ENCODE measurements at regions not wholly inside any gene's neighbourhood (a gene's known extent, or its start where the extent isn't known, plus 50 kb on each side); places are given as distances from the start of the nearest gene placed in this dataset.
"Not testable (repeated sequence)": the region's sequence is repeated elsewhere in the genome, so short reads cannot be mapped to it uniquely, and the experiment has no call there.

GRCh38 chr2:241965931-241966412, 96.4 kb downstream of the RTP5 start:
- H3K36me3 ChIP-seq (ENCODE audit: control insufficient read depth in 2 of 3, insufficient read depth in 3 of 3, low read length in 3 of 3), result peaks cover 0 to 12% (median 0%) of the 10 kb centered on the region in 3 experiments
- peaks cover 8% of the 10 kb centered on the region in 2 donors for H3K4me1 ChIP-seq (ENCODE audit: control insufficient read depth in 2 of 2, insufficient read depth in 2 of 2, low read length in 2 of 2)
- intact Hi-C loops (cut with micrococcal nuclease), result loop anchor here in 1 of 2 donors (1.0 to 5.0 kb wide), 4 partner anchors 19 to 121 kb away; no protein-coding TSS in a partner anchor
- H3K27ac Mint-ChIP-seq, result peak overlapping the region in 8 of 9 donors; percentile 38 to 89 (median 82)
- H3K27me3 ChIP-seq (ENCODE audit: control insufficient read depth in 2 of 2, insufficient read depth in 2 of 2, low read length in 2 of 2), result no peaks in the 10 kb centered on the region
- no peaks in the 10 kb centered on the region for H3K9me3 ChIP-seq (ENCODE audit: control insufficient read depth in 2 of 3, low read length in 3 of 3)
- peak overlapping the region; percentile 20 to 80 (median 73) for H3K4me3 Mint-ChIP-seq
- DNase-seq, result peak in 7 of 9 donors; percentile 9 to 57 (median 26)
- H3K4me1 Mint-ChIP-seq, result peaks cover 10 to 29% (median 21%) of the 10 kb centered on the region in 7 donors
- ATAC-seq, result peak; percentile 82
- ChIA-PET CTCF (no interaction called here), POLR2A (interaction anchor here (1.2 kb wide), 1 partner anchor 19 kb away, joined by 4 read pairs; no protein-coding TSS in a partner anchor)
- no peak overlapping the region for H3K27ac ChIP-seq (ENCODE audit: low read depth, low read length)
- no peaks in the 10 kb centered on the region for H3K27me3 Mint-ChIP-seq
- peaks cover 0 to 20% (median 13%) of the 10 kb centered on the region in 5 donors for H3K36me3 Mint-ChIP-seq
- no peak overlapping the region for H3K4me3 ChIP-seq (ENCODE audit: low read length)
- H3K9me3 Mint-ChIP-seq, result peaks cover 0 to 9% (median 0%) of the 10 kb centered on the region in 11 donors

DNA sequence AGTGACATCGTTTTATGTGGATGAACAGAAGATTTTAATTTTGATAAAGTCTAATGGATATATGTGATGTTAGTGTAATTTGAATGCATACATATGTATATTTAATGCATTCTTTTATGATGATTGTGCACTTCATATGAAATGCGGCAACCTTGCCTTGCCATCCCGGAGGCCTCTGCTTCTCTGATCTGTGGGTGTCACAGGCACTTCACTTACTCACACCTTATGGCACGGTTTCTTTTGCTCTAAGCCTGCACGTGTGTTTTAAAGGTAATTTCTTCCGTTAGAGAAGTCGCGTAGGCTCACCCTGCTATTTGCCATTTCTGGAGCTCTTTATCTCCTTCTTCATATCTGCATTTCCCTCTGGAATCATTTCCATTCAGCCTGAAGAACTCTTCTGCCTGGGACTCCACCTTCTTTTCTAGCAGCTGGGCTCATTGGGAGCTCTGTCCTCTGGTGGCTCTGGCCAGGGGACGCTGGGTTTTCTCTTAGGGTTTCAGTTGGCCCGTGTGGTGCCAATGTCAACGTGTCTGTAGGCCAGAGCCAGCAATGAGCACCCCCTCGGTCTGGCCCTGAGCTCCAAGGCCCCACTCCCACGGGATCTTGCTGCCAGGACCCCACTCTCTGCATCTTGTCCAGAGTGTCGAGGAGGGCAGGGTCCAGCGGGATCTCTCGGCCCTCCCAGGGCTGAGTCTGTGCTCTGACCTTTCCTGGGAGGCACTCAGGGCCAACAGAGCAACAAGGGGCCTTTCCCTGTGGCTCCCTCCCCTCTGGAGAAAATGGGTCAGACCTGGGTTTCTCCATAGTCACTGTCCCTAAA, 97.3 kb downstream of the RTP5 start:
- H3K9me3 Mint-ChIP-seq, result peaks cover 0 to 9% (median 0%) of the 10 kb centered on the region in 11 donors
- peaks cover 10 to 29% (median 21%) of the 10 kb centered on the region in 7 donors for H3K4me1 Mint-ChIP-seq
- H3K27me3 Mint-ChIP-seq, result no peaks in the 10 kb centered on the region
- H3K27ac ChIP-seq (ENCODE audit: low read depth, low read length), result no peak overlapping the region
- no peaks in the 10 kb centered on the region for H3K27me3 ChIP-seq (ENCODE audit: control insufficient read depth in 2 of 2, insufficient read depth in 2 of 2, low read length in 2 of 2)
- no peak overlapping the region for H3K4me3 ChIP-seq (ENCODE audit: low read length)
- no peak for ATAC-seq
- peak overlapping the region; percentile 38 to 89 (median 79) for H3K27ac Mint-ChIP-seq
- DNase-seq, result no peak
- peak overlapping the region in 9 of 10 donors; percentile 38 to 80 (median 74) for H3K4me3 Mint-ChIP-seq
- H3K36me3 Mint-ChIP-seq, result peaks cover 0 to 24% (median 16%) of the 10 kb centered on the region in 5 donors
- H3K4me1 ChIP-seq (ENCODE audit: control insufficient read depth in 2 of 2, insufficient read depth in 2 of 2, low read length in 2 of 2), result peaks cover 8% of the 10 kb centered on the region in 2 donors
- H3K9me3 ChIP-seq (ENCODE audit: control insufficient read depth in 2 of 3, low read length in 3 of 3), result no peaks in the 10 kb centered on the region
- intact Hi-C loops (cut with micrococcal nuclease), result loop anchor here in 1 of 2 donors (1.0 to 5.0 kb wide), 4 partner anchors 18 to 120 kb away; no protein-coding TSS in a partner anchor
- H3K36me3 ChIP-seq (ENCODE audit: control insufficient read depth in 2 of 3, insufficient read depth in 3 of 3, low read length in 3 of 3), result peaks cover 0 to 19% (median 0%) of the 10 kb centered on the region in 3 experiments
- ChIA-PET CTCF (no interaction called here), POLR2A (interaction anchor here (1.2 kb wide), 1 partner anchor 18 kb away, joined by 4 read pairs; no protein-coding TSS in a partner anchor)

DNA sequence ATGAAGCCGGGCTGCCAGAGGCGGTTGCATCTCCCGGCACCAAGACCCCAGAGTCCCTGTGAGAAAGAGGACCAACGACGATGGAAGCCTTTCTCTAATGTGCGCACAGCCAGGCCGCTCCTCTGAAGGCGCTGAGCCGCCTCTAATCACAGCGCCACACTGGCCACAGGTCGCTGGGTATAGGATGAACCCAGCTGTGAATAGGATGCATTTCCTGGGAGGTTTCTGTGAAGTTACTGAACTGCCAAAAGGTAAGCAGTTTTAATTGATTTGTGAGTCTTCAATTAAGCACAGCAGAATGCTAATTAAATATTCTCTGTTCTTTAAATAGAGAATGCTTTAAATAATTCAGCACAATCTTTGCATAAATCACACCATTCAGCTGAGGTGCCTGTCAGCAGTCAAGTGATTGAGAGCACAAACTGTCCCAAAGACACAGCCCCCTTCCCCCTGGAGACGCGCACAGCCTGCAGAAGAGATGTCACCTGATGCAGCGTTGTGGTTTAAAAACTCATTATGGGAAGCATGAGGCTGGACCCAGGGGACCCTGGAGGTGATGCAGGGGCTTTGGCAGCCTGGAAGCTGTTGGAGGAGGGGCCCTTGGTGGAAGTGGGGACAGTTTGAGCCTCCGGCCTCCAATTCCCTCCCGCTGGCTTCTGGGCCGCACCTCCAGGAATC, 98.1 kb downstream of the RTP5 start:
- ATAC-seq (no peak), DNase-seq (no peak)
- H3K9me3 Mint-ChIP-seq, result peaks cover 0 to 9% (median 0%) of the 10 kb centered on the region in 11 donors
- peak overlapping the region in 1 of 9 donors; percentile 5 for H3K27ac Mint-ChIP-seq
- H3K36me3 ChIP-seq (ENCODE audit: control insufficient read depth in 2 of 3, insufficient read depth in 3 of 3, low read length in 3 of 3), result peaks cover 0 to 26% (median 0%) of the 10 kb centered on the region in 3 experiments
- POLR2A ChIA-PET, result no interaction called here
- no peaks in the 10 kb centered on the region for H3K9me3 ChIP-seq (ENCODE audit: control insufficient read depth in 2 of 3, low read length in 3 of 3)
- no peak overlapping the region for H3K4me3 Mint-ChIP-seq
- CTCF ChIA-PET, result no interaction called here
- H3K36me3 Mint-ChIP-seq, result peaks cover 0 to 28% (median 21%) of the 10 kb centered on the region in 5 donors
- H3K4me1 ChIP-seq (ENCODE audit: control insufficient read depth in 2 of 2, insufficient read depth in 2 of 2, low read length in 2 of 2), result peaks cover 8% of the 10 kb centered on the region in 2 donors
- intact Hi-C loops (cut with micrococcal nuclease), result loop anchor here in 1 of 2 donors (2.0 to 5.0 kb wide), 3 partner anchors 17 to 120 kb away; no protein-coding TSS in a partner anchor
- no peaks in the 10 kb centered on the region for H3K27me3 ChIP-seq (ENCODE audit: control insufficient read depth in 2 of 2, insufficient read depth in 2 of 2, low read length in 2 of 2)
- H3K27me3 Mint-ChIP-seq, result no peaks in the 10 kb centered on the region
- no peak overlapping the region for H3K27ac ChIP-seq (ENCODE audit: low read depth, low read length)
- no peak overlapping the region for H3K4me3 ChIP-seq (ENCODE audit: low read length)
- peaks cover 10 to 26% (median 20%) of the 10 kb centered on the region in 7 donors for H3K4me1 Mint-ChIP-seq

DNA sequence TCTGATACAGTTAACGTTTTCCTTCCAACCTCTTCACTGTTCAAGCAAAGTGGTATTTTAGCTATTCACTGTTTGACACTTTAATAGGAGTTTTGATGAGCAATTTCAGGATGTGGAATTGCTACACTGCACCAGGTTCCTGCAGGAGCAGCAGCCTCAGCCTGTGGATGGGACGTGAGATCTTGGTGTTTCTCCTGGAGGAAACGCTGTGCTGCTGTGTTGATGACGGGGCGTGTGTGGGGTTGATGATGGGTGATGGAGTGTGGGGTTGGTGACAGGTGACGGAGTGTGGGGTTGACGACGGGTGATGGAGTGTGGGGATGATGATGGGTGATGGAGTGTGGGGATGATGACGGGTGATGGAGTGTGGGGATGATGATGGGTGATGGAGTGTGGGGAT, 98.9 kb downstream of the RTP5 start:
- POLR2A ChIA-PET, result no interaction called here
- no peaks in the 10 kb centered on the region for H3K9me3 ChIP-seq (ENCODE audit: control insufficient read depth in 2 of 3, low read length in 3 of 3)
- peaks cover 0 to 34% (median 0%) of the 10 kb centered on the region in 3 experiments for H3K36me3 ChIP-seq (ENCODE audit: control insufficient read depth in 2 of 3, insufficient read depth in 3 of 3, low read length in 3 of 3)
- H3K27ac ChIP-seq (ENCODE audit: low read depth, low read length), result no peak overlapping the region
- Mint-ChIP-seq H3K27me3 (no peaks in the 10 kb centered on the region), H3K4me3 (no peak overlapping the region), H3K4me1 (peaks cover 10 to 26% (median 20%) of the 10 kb centered on the region in 7 donors), H3K36me3 (peaks cover 5 to 37% (median 28%) of the 10 kb centered on the region in 5 donors), H3K9me3 (peaks cover 0 to 9% (median 0%) of the 10 kb centered on the region in 11 donors), H3K27ac (no peak overlapping the region)
- peaks cover 8% of the 10 kb centered on the region in 2 donors for H3K4me1 ChIP-seq (ENCODE audit: control insufficient read depth in 2 of 2, insufficient read depth in 2 of 2, low read length in 2 of 2)
- intact Hi-C loops (cut with micrococcal nuclease), result loop anchor here in 1 of 2 donors (5.0 kb wide), 1 partner anchor 119 kb away; no protein-coding TSS in a partner anchor
- DNase-seq, result no peak
- H3K27me3 ChIP-seq (ENCODE audit: control insufficient read depth in 2 of 2, insufficient read depth in 2 of 2, low read length in 2 of 2), result no peaks in the 10 kb centered on the region
- CTCF ChIA-PET, result no interaction called here
- H3K4me3 ChIP-seq (ENCODE audit: low read length), result no peak overlapping the region
- ATAC-seq, result no peak

DNA sequence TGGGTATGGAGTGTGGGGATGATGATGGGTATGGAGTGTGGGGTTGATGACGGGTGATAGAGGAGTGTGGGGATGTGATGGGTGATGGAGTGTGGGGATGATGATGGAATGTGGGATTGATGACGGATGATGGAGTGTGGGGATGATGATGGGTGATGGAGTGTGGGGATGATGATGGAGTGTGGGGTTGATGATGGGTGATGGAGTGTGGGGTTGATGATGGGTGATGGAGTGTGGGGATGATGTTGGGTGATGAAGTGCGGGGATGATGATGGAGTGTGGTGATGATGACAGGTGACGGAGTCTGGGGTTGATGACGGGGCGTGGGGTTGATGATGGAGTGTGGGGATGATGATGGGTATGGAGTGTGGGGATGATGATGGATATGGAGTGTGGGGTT, 99.7 kb downstream of the RTP5 start:
- H3K9me3 ChIP-seq (ENCODE audit: control insufficient read depth in 2 of 3, low read length in 3 of 3); POLR2A ChIA-PET; H3K4me1 ChIP-seq (ENCODE audit: control insufficient read depth in 2 of 2, insufficient read depth in 2 of 2, low read length in 2 of 2); H3K27me3 Mint-ChIP-seq; H3K9me3 Mint-ChIP-seq; H3K4me3 ChIP-seq (ENCODE audit: low read length); DNase-seq; CTCF ChIA-PET; H3K27ac Mint-ChIP-seq; H3K27me3 ChIP-seq (ENCODE audit: control insufficient read depth in 2 of 2, insufficient read depth in 2 of 2, low read length in 2 of 2); H3K27ac ChIP-seq (ENCODE audit: low read depth, low read length); ATAC-seq; H3K4me3 Mint-ChIP-seq: not testable (repeated sequence)
- H3K36me3 Mint-ChIP-seq, result peaks cover 5 to 38% (median 29%) of the 10 kb centered on the region in 5 donors
- H3K36me3 ChIP-seq (ENCODE audit: control insufficient read depth in 2 of 3, insufficient read depth in 3 of 3, low read length in 3 of 3), result peaks cover 0 to 42% (median 0%) of the 10 kb centered on the region in 3 experiments
- H3K4me1 Mint-ChIP-seq, result peaks cover 10 to 21% (median 20%) of the 10 kb centered on the region in 7 donors
- intact Hi-C loops (cut with micrococcal nuclease), result loop anchor here in 1 of 2 donors (5.0 kb wide), 1 partner anchor 118 kb away; no protein-coding TSS in a partner anchor

DNA sequence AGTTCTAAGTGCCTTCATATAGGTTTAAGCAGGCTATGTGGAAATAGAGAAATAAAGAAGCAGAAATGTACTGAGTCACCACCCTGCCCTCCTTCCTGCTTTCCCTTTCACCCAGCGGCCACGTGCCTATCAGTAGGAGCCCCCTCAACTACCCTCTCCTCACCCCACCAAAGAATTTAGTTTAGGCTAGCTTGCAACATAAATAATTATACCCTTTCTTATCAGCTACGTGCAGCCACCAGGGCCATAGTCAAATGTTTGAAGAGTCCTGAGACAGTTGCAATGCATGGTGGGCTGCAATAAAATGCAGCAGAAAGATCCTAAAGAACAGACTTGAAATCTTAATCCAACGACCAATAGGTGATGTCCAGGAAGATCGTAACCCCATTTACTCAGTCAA, 101.2 kb downstream of the RTP5 start:
- POLR2A ChIA-PET, result no interaction called here
- H3K4me3 ChIP-seq (ENCODE audit: low read length), result no peak overlapping the region
- H3K4me3 Mint-ChIP-seq, result no peak overlapping the region
- H3K9me3 ChIP-seq (ENCODE audit: control insufficient read depth in 2 of 3, low read length in 3 of 3), result no peaks in the 10 kb centered on the region
- no peaks in the 10 kb centered on the region for H3K27me3 ChIP-seq (ENCODE audit: control insufficient read depth in 2 of 2, insufficient read depth in 2 of 2, low read length in 2 of 2)
- no peak for DNase-seq
- H3K4me1 Mint-ChIP-seq, result peaks cover 5 to 14% (median 13%) of the 10 kb centered on the region in 7 donors
- H3K36me3 ChIP-seq (ENCODE audit: control insufficient read depth in 2 of 3, insufficient read depth in 3 of 3, low read length in 3 of 3), result peaks cover 0 to 51% (median 0%) of the 10 kb centered on the region in 3 experiments
- H3K9me3 Mint-ChIP-seq, result peaks cover 0 to 9% (median 0%) of the 10 kb centered on the region in 11 donors
- peaks cover 2 to 7% of the 10 kb centered on the region in 2 donors for H3K4me1 ChIP-seq (ENCODE audit: control insufficient read depth in 2 of 2, insufficient read depth in 2 of 2, low read length in 2 of 2)
- CTCF ChIA-PET, result no interaction called here
- H3K36me3 Mint-ChIP-seq, result peaks cover 5 to 46% (median 29%) of the 10 kb centered on the region in 5 donors
- H3K27me3 Mint-ChIP-seq, result no peaks in the 10 kb centered on the region
- intact Hi-C loops (cut with micrococcal nuclease), result no loop called here
- peak overlapping the region in 1 of 9 donors; percentile 76 for H3K27ac Mint-ChIP-seq
- no peak for ATAC-seq
- H3K27ac ChIP-seq (ENCODE audit: low read depth, low read length), result no peak overlapping the region
